ENCODE measurements at regions not wholly inside any gene's neighbourhood (a gene's known extent, or its start where the extent isn't known, plus 50 kb on each side); places are given as distances from the start of the nearest gene placed in this dataset.

DNA sequence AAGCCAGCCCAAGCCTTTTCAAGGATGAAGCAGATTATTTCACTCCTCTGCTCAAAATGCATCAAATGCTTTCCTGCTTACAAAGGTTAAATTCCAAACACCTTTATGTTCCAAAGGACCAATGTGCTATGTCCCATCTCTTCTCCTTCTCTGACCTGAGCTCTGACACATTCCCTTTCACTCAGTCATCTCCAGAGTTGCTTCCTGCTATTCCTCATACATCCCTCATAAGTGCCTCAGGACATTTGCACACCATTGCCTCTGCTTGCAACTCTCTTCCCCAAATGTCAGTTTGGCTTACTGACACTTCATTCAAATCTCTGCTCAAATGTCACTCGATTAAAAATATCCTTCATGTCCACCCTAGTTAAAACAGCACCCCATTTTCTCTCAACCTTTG is 53.3 kb upstream of the BMAL1 start:
- TF ChIP-seq RAD21 (IDR thresholded peaks at IDR 0.05; ENCODE audit: low read depth) (no peak), TCF12 (IDR thresholded peaks at IDR 0.05; ENCODE audit: low read depth) (no peak), NFIC (IDR thresholded peaks at IDR 0.05) (no peak), CREB1 (IDR thresholded peaks at IDR 0.05; ENCODE audit: low read depth) (no peak), EP300 (IDR thresholded peaks at IDR 0.05; ENCODE audit: borderline replicate concordance) (no peak), USF1 (IDR thresholded peaks at IDR 0.05) (no peak), FOXM1 (IDR thresholded peaks at IDR 0.05; ENCODE audit: borderline replicate concordance, low read depth) (no peak), TEAD4 (IDR thresholded peaks at IDR 0.05) (no peak)

GRCh38 chr11:13225038-13226001 is 52.3 kb upstream of the BMAL1 start:
- TF ChIP-seq CEBPB (IDR thresholded peaks at IDR 0.05) (no peak), USF1 (IDR thresholded peaks at IDR 0.05) (no peak)

- no peak for TF ChIP-seq NFIC (IDR thresholded peaks at IDR 0.05)
Measured at GRCh38 chr11:13227676-13228255, 49.8 kb upstream of the BMAL1 start.
